H9 (cell line): ENCODE measurements at regions not wholly inside any gene's neighbourhood (a gene's known extent, or its start where the extent isn't known, plus 50 kb on each side); places are given as distances from the start of the nearest gene placed in this dataset.

ENCODE experiments used
- DNase-seq: peaks from one replicate; pipeline ENCODE4 v3.0.0-alpha.2; 2017
- H2AFZ ChIP-seq: one replicate; pipeline ENCODE4 v1.6.1; 2013; ENCODE audit warnings: mild to moderate bottlenecking, low read length, control low read depth, moderate library complexity
- H2AK5ac ChIP-seq: 2 replicates; pipeline ENCODE4 v1.6.1; 2013; ENCODE audit warnings: low read length, control low read depth, mixed read lengths; ENCODE audit not compliant: insufficient read length
- H2BK120ac ChIP-seq: one replicate; pipeline ENCODE4 v1.6.1; 2013; ENCODE audit warnings: low read depth, mild to moderate bottlenecking, low read length, control low read depth, inconsistent platforms; ENCODE audit not compliant: poor library complexity, severe bottlenecking
- H2BK12ac ChIP-seq: 2 replicates; pipeline ENCODE4 v1.6.1; 2013; ENCODE audit warnings: low read length, control low read depth, mixed read lengths, low read depth; ENCODE audit not compliant: insufficient read length
- H2BK15ac ChIP-seq: 2 replicates; pipeline ENCODE4 v1.6.1; 2013; ENCODE audit warnings: low read depth, low read length, control low read depth
- H2BK20ac ChIP-seq: one replicate; pipeline ENCODE4 v1.6.1; 2013; ENCODE audit warnings: low read depth, mild to moderate bottlenecking, low read length, control low read depth, inconsistent platforms; ENCODE audit not compliant: poor library complexity, severe bottlenecking
- H2BK5ac ChIP-seq: 2 replicates; pipeline ENCODE4 v1.6.1; 2013; ENCODE audit warnings: low read length, control low read depth, mixed read lengths; ENCODE audit not compliant: insufficient read length
- H3K14ac ChIP-seq: 2 replicates; pipeline ENCODE4 v1.6.1; 2013; ENCODE audit warnings: low read length, control low read depth; ENCODE audit not compliant: insufficient read depth
- H3K18ac ChIP-seq: 2 replicates; pipeline ENCODE4 v1.6.1; 2013; ENCODE audit warnings: low read depth, mild to moderate bottlenecking, mixed read lengths, low read length, control low read depth; ENCODE audit not compliant: insufficient read length
- H3K23ac ChIP-seq: 2 replicates; pipeline ENCODE4 v1.6.1; 2013; ENCODE audit warnings: low read length, control low read depth, mixed read lengths, low read depth; ENCODE audit not compliant: insufficient read length
- H3K23me2 ChIP-seq: 2 replicates; pipeline ENCODE4 v1.6.1; 2013; ENCODE audit warnings: low read depth, mild to moderate bottlenecking, mixed read lengths, low read length, control low read depth; ENCODE audit not compliant: insufficient read length, poor library complexity, severe bottlenecking
- H3K27ac ChIP-seq: 2 replicates; pipeline ENCODE4 v1.5.1; 2013; ENCODE audit warnings: low read length, control low read depth, mixed read lengths, low read depth; ENCODE audit not compliant: insufficient read length
- H3K27me3 ChIP-seq: 2 replicates; pipeline ENCODE4 v1.6.1; 2013; ENCODE audit warnings: low read length, control low read depth, inconsistent platforms; ENCODE audit not compliant: insufficient read depth
- H3K4ac ChIP-seq: 2 replicates; pipeline ENCODE4 v1.6.1; 2013; ENCODE audit warnings: low read depth, mild to moderate bottlenecking, control low read depth, inconsistent platforms, low read length, moderate library complexity
- H3K4me1 ChIP-seq: 2 replicates; pipeline ENCODE4 v1.6.1; 2013; ENCODE audit warnings: low read length, control low read depth, inconsistent platforms; ENCODE audit not compliant: insufficient read depth
- H3K4me2 ChIP-seq: 2 replicates; pipeline ENCODE4 v1.6.1; 2013; ENCODE audit warnings: low read length, control low read depth, mixed read lengths; ENCODE audit not compliant: insufficient read length, insufficient read depth
- H3K56ac ChIP-seq: 2 replicates; pipeline ENCODE4 v1.6.1; 2013; ENCODE audit warnings: low read depth, mild to moderate bottlenecking, mixed read lengths, low read length, control low read depth; ENCODE audit not compliant: insufficient read length
- H3K79me1 ChIP-seq: 2 replicates; pipeline ENCODE4 v1.6.1; 2013; ENCODE audit warnings: low read depth, mild to moderate bottlenecking, moderate library complexity, low read length, control low read depth, inconsistent platforms; ENCODE audit not compliant: insufficient read depth, poor library complexity, severe bottlenecking
- H3K79me2 ChIP-seq: 2 replicates; pipeline ENCODE4 v1.6.1; 2013; ENCODE audit warnings: low read length, control low read depth, inconsistent platforms; ENCODE audit not compliant: insufficient read depth
- H3K9ac ChIP-seq: 2 replicates; pipeline ENCODE4 v1.6.1; 2013; ENCODE audit warnings: low read length, control low read depth, mixed read lengths; ENCODE audit not compliant: insufficient read length; ENCODE audit errors: extremely low read depth
- H3K9me3 ChIP-seq: one replicate; pipeline ENCODE4 v1.6.1; 2013; ENCODE audit warnings: low read depth, low read length, inconsistent platforms; ENCODE audit not compliant: control insufficient read depth
- H3T11ph ChIP-seq: one replicate; pipeline ENCODE4 v1.6.1; 2013; ENCODE audit warnings: mild to moderate bottlenecking, low read length, control low read depth, inconsistent platforms
- H4K20me1 ChIP-seq: one replicate; pipeline ENCODE4 v1.6.1; 2013; ENCODE audit not compliant: control insufficient read depth, insufficient read length, insufficient read depth
- H4K5ac ChIP-seq: 2 replicates; pipeline ENCODE4 v1.6.1; 2013; ENCODE audit warnings: low read depth, mild to moderate bottlenecking, mixed read lengths, low read length, control low read depth; ENCODE audit not compliant: insufficient read length
- H4K8ac ChIP-seq: replicated peaks from 2 replicates; pipeline ENCODE4 v1.6.1; 2013; ENCODE audit warnings: low read length, control low read depth, mixed read lengths, low read depth; ENCODE audit not compliant: insufficient read length
- H4K91ac ChIP-seq: 2 replicates; pipeline ENCODE4 v1.6.1; 2013; ENCODE audit warnings: low read depth, mild to moderate bottlenecking, moderate library complexity, mixed read lengths, low read length, control low read depth; ENCODE audit not compliant: insufficient read length
- H3K27ac Mint-ChIP-seq, 3 experiments: 2 replicates in 2 of 3; 3 replicates in 1 of 3; pipeline ENCODE4 v1.8.0; 2020 to 2021; ENCODE audit warnings: mixed read lengths in 3 of 3, mild to moderate bottlenecking in 1 of 3, moderate library complexity in 1 of 3
- H3K27me3 Mint-ChIP-seq: 2 replicates; pipeline ENCODE4 v1.8.0; 2021; ENCODE audit warnings: low read depth, mild to moderate bottlenecking, moderate library complexity, mixed read lengths
- H3K36me3 Mint-ChIP-seq, 3 experiments: 2 replicates in 2 of 3; 3 replicates in 1 of 3; pipeline ENCODE4 v1.8.0; 2020 to 2021; ENCODE audit warnings: low read depth in 3 of 3, mixed read lengths in 3 of 3; ENCODE audit not compliant: insufficient read depth in 1 of 3
- H3K4me1 Mint-ChIP-seq, 2 experiments: 2 replicates each; pipeline ENCODE4 v1.8.0; 2020; ENCODE audit warnings: mixed read lengths in 2 of 2
- H3K4me3 Mint-ChIP-seq, 2 experiments: 2 replicates in 1 of 2; 3 replicates in 1 of 2; pipeline ENCODE4 v1.8.0; 2020 to 2021; ENCODE audit warnings: mild to moderate bottlenecking in 2 of 2, mixed read lengths in 2 of 2, moderate library complexity in 1 of 2
- H3K9me3 Mint-ChIP-seq, 2 experiments: 2 replicates in 1 of 2; 3 replicates in 1 of 2; pipeline ENCODE4 v1.8.0; 2020; ENCODE audit warnings: mild to moderate bottlenecking in 2 of 2, mixed read lengths in 2 of 2, moderate library complexity in 1 of 2
- CTCF ChIP-seq: fragments of 200-600 bp; sonication (generic); conservative IDR thresholded peaks from 3 replicates; pipeline ENCODE4 v1.8.0; 2021; ENCODE audit warnings: antibody characterized with exemption, mild to moderate bottlenecking
- WGBS: extraction: QIAGEN DNeasy Blood & Tissue Kit; methylation state at CpG from one replicate; pipeline ENCODE4 v1.1.7; 2013; ENCODE audit warnings: missing lambda C conversion rate, low lambda C conversion rate, mixed read lengths; ENCODE audit not compliant: insufficient read length; ENCODE audit errors: extremely low coverage; 5-methylcytosine and 5-hydroxymethylcytosine counted together

DNA sequence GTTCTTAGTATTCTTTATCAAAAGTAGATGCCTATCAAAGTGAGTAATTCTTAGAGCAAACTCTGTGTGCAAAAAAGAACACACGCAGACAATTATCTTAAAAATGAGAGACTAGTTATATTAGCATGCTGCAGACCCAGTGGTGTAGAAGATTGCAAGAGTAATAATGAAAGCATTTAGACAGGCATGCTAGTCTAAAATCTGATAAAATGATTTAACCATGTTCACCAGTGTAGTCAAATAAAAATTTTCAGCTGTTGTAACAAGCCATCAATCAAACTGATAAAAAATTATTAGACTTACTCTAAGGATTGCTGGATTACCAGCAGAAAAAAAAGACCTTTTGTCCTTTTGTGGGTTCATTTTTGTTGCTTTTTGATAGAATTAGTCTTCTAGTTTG lies 241.9 kb upstream of the TLE4 start:
- Mint-ChIP-seq H3K27me3 (no peaks in the 10 kb centered on the region), H3K4me3 (no peak overlapping the region), H3K4me1 (peaks cover 9 to 12% of the 10 kb centered on the region in 2 experiments), H3K36me3 (no peaks in the 10 kb centered on the region), H3K27ac (no peak overlapping the region), H3K9me3 (no peaks in the 10 kb centered on the region; a peak in 1 of 5 replicates)
- Histone ChIP-seq H4K20me1 (no peaks in the 10 kb centered on the region), H3K23ac (no peak overlapping the region), H4K8ac (no peak overlapping the region), H3K4me1 (no peaks in the 10 kb centered on the region), H2BK12ac (no peak overlapping the region), H2BK15ac (no peak overlapping the region), H3K79me1 (no peaks in the 10 kb centered on the region), H3K27me3 (no peaks in the 10 kb centered on the region), H2BK120ac (no peak overlapping the region), H3K14ac (no peak overlapping the region), H2AFZ (no peak overlapping the region), H3K27ac (no peak overlapping the region), H2AK5ac (no peak overlapping the region), H3K9me3 (no peaks in the 10 kb centered on the region), H3K23me2 (no peaks in the 10 kb centered on the region), H2BK20ac (no peak overlapping the region), H4K5ac (no peak overlapping the region), H2BK5ac (no peak overlapping the region), H3K4ac (no peak overlapping the region), H3K18ac (no peak overlapping the region), H3K4me2 (no peak overlapping the region), H3K56ac (no peak overlapping the region), H3K9ac (no peak overlapping the region), H3T11ph (no peak overlapping the region), H3K79me2 (no peaks in the 10 kb centered on the region), H4K91ac (no peak overlapping the region)
- TF ChIP-seq CTCF: no peak
- no CpG with 5 or more reads among the region's 1 CpG for WGBS
- DNase-seq: no peak
